CD8-positive, alpha-beta memory T cell (primary cell): ENCODE measurements at regions not wholly inside any gene's neighbourhood (a gene's known extent, or its start where the extent isn't known, plus 50 kb on each side); places are given as distances from the start of the nearest gene placed in this dataset.
A peak's percentile ranks its signal among the peaks of the same experiment; 100 is the strongest.

Experiments
- CTCF ChIA-PET: fragments of 350-600 bp; sonication (Branson Sonifier 250); formaldehyde crosslinking; loops from one replicate; lab custom pipeline; 2021; ENCODE audit warnings: antibody characterized with exemption; lab: Charles Lee
- POLR2A ChIA-PET: fragments of 350-600 bp; sonication (Branson Sonifier 250); formaldehyde crosslinking; loops from one replicate; lab custom pipeline; 2021; ENCODE audit warnings: antibody characterized with exemption; lab: Charles Lee
- DNase-seq, 5 donors: peaks; one replicate each; pipeline versions ENCODE4 v3.0.0 to v3.0.0-alpha.2; 2020 to 2022; ENCODE audit warnings: mixed read lengths in 1 of 5
- H3K27ac ChIP-seq: one replicate; pipeline ENCODE4 v1.7.0; 2013; ENCODE audit warnings: low read depth, mild to moderate bottlenecking, low read length, moderate library complexity
- H3K27me3 ChIP-seq: 2 replicates; pipeline ENCODE4 v1.7.0; 2013; ENCODE audit warnings: low read length, mild to moderate bottlenecking; ENCODE audit not compliant: insufficient read depth, poor library complexity, severe bottlenecking
- H3K36me3 ChIP-seq: 2 replicates; pipeline ENCODE4 v1.7.0; 2013; ENCODE audit warnings: mild to moderate bottlenecking, low read length, moderate library complexity; ENCODE audit not compliant: insufficient read depth
- H3K4me1 ChIP-seq: 2 replicates; pipeline ENCODE4 v1.7.0; 2013; ENCODE audit warnings: mild to moderate bottlenecking, low read length, moderate library complexity; ENCODE audit not compliant: insufficient read depth
- H3K4me3 ChIP-seq: 2 replicates; pipeline ENCODE4 v1.7.0; 2013; ENCODE audit warnings: mild to moderate bottlenecking, low read length
- H3K9me3 ChIP-seq: 2 replicates; pipeline ENCODE4 v1.7.0; 2013; ENCODE audit warnings: mild to moderate bottlenecking, low read length
- H3K27ac Mint-ChIP-seq, 8 donors: one replicate each; pipeline ENCODE4 v1.8.0; 2020 to 2021; ENCODE audit warnings: mixed read lengths in 8 of 8, mild to moderate bottlenecking in 6 of 8, inconsistent platforms in 3 of 8, moderate library complexity in 3 of 8
- H3K27me3 Mint-ChIP-seq, 2 donors: one replicate each; pipeline ENCODE4 v1.8.0; 2020 to 2021; ENCODE audit warnings: mixed read lengths in 2 of 2, mild to moderate bottlenecking in 1 of 2, moderate library complexity in 1 of 2
- H3K36me3 Mint-ChIP-seq, 3 donors: one replicate each; pipeline ENCODE4 v1.8.0; 2020 to 2021; ENCODE audit warnings: mixed read lengths in 3 of 3, inconsistent platforms in 1 of 3, mild to moderate bottlenecking in 1 of 3
- H3K4me1 Mint-ChIP-seq, 3 donors: one replicate each; pipeline ENCODE4 v1.8.0; 2020 to 2021; ENCODE audit warnings: mixed read lengths in 3 of 3, inconsistent platforms in 1 of 3, mild to moderate bottlenecking in 1 of 3
- H3K4me3 Mint-ChIP-seq, 7 donors: one replicate each; pipeline ENCODE4 v1.8.0; 2020 to 2021; ENCODE audit warnings: mixed read lengths in 7 of 7, mild to moderate bottlenecking in 6 of 7, moderate library complexity in 4 of 7, inconsistent platforms in 2 of 7
- H3K9me3 Mint-ChIP-seq, 5 donors: one replicate each; pipeline ENCODE4 v1.8.0; 2020 to 2022; ENCODE audit warnings: mixed read lengths in 5 of 5, mild to moderate bottlenecking in 3 of 5, moderate library complexity in 2 of 5, inconsistent platforms in 1 of 5

DNA sequence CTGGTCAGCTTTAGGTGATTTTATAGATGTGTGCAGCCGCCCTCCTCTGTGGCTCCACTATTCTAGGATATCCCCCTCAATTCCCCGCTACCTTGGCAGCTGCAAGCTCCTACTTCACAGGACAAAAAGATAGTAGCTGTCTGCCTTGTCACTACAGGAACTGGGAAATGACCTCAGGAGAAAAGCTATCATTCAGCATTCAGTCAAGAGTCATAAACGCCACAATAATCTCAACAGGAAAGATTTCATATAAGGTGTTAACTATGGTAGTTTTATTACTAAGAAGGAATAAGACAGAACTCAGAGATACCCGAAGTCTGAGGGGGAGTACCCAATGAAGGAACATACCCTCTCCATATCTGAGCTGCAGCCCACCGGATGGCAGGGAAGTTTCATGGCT is 63.9 kb downstream of the CRPPA start:
- Histone ChIP-seq H3K4me3 (no peak overlapping the region), H3K27ac (no peak overlapping the region), H3K9me3 (no peaks in the 10 kb centered on the region), H3K36me3 (no peaks in the 10 kb centered on the region), H3K4me1 (no peaks in the 10 kb centered on the region), H3K27me3 (no peaks in the 10 kb centered on the region)
- CTCF ChIA-PET, result interaction anchor here (0.7 to 1.2 kb wide), 2 partner anchors 19 to 221 kb away, joined by 3 read pairs; no protein-coding TSS in a partner anchor
- H3K4me1 Mint-ChIP-seq, result peaks cover 0 to 3% (median 3%) of the 10 kb centered on the region in 3 donors
- H3K36me3 Mint-ChIP-seq, result no peaks in the 10 kb centered on the region
- no peaks in the 10 kb centered on the region for H3K9me3 Mint-ChIP-seq
- DNase-seq, result no peak
- H3K27me3 Mint-ChIP-seq, result no peaks in the 10 kb centered on the region
- POLR2A ChIA-PET, result no interaction called here
- peak overlapping the region in 1 of 7 donors; percentile 38 for H3K4me3 Mint-ChIP-seq
- H3K27ac Mint-ChIP-seq, result no peak overlapping the region

DNA sequence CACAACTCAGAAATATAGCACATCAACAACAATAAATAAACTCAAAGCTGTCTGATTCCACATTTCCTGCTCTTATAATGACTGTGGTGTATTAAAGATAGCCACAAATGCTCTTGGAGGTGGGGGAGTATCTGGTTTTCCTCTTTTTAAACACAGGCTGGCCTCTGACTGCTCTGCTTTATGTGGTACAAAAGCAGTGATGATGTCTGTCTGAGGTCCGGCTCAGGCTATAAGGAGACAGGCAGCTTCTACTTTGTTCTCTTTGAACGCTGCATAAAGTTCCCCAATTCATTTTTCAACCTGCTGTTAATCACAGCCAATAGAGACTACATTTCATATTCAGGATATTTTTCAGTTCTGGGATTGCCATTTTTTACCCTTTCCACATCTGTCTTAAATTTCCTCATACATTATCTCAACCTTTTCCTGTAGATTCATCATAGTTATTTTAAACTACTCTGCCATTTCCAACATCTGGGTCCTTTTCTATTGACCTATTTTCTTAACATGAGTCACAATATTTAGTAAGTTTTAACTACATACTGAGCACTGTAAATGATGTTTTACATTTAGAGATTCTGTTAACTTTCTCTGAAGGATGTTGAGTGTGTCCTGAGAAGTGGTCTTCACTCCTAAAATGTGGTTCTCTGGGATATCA is 64.9 kb downstream of the CRPPA start:
- DNase-seq, result no peak
- Histone ChIP-seq H3K27ac (no peak overlapping the region), H3K36me3 (no peaks in the 10 kb centered on the region), H3K9me3 (no peaks in the 10 kb centered on the region), H3K27me3 (no peaks in the 10 kb centered on the region), H3K4me1 (no peaks in the 10 kb centered on the region), H3K4me3 (no peak overlapping the region)
- H3K27me3 Mint-ChIP-seq, result no peaks in the 10 kb centered on the region
- peaks cover 0 to 2% (median 0%) of the 10 kb centered on the region in 5 donors for H3K9me3 Mint-ChIP-seq
- no peak overlapping the region for H3K4me3 Mint-ChIP-seq
- H3K36me3 Mint-ChIP-seq, result peaks cover 0 to 3% (median 0%) of the 10 kb centered on the region in 3 donors
- peak overlapping the region in 1 of 8 donors; percentile 58 for H3K27ac Mint-ChIP-seq
- POLR2A ChIA-PET, result no interaction called here
- H3K4me1 Mint-ChIP-seq, result peaks cover 0 to 3% (median 3%) of the 10 kb centered on the region in 3 donors
- CTCF ChIA-PET, result interaction anchor here (1.2 kb wide), 1 partner anchor 20 kb away, joined by 3 read pairs; no protein-coding TSS in a partner anchor

DNA sequence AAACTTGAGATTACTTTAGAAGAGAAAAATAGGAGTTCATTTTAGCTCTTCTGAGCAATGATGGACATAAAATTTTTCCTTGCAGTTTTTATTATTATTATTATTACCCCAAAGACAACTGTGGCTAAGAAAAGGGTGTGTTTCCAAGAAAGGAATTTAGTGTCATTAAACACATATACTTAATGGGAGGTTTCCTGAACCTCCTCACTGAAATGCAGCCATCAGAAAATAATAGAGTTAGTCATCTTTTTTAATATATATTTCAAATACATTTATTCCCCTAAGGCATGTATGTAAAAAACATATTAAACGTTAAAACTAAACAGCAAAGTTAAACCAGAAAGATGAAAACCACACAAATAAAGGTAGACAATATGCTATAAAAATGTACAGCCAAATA is 66.8 kb downstream of the CRPPA start:
- Histone ChIP-seq H3K9me3 (no peaks in the 10 kb centered on the region), H3K27me3 (no peaks in the 10 kb centered on the region), H3K27ac (no peak overlapping the region), H3K36me3 (no peaks in the 10 kb centered on the region), H3K4me1 (no peaks in the 10 kb centered on the region), H3K4me3 (no peak overlapping the region)
- Mint-ChIP-seq H3K4me1 (peaks cover 0 to 3% (median 3%) of the 10 kb centered on the region in 3 donors), H3K27me3 (no peaks in the 10 kb centered on the region), H3K9me3 (peaks cover 4 to 14% (median 9%) of the 10 kb centered on the region in 5 donors), H3K27ac (no peak overlapping the region), H3K4me3 (no peak overlapping the region), H3K36me3 (peaks cover 0 to 10% (median 3%) of the 10 kb centered on the region in 3 donors)
- ChIA-PET CTCF (no interaction called here), POLR2A (no interaction called here)
- no peak for DNase-seq

DNA sequence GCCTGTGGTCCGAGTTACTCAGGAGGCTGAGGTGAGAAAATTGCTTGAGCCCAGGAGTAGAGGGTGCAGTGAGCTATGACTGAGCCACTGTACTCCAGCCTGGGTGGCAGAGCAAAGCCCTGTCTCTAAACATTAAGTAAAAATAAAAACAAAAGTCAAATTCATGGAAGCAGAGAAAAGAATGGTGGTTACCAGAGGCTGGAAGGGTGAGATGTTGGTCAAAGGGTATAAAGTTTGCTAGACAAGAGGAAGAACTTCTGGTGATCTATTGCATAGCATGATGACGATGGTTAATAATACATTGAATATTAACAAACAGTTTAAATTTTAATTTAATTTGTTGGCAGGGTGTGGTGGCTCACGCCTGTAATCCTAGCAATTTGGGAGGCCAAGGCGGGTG is 68.1 kb downstream of the CRPPA start:
- H3K4me1 ChIP-seq, result no peaks in the 10 kb centered on the region
- no peak overlapping the region for H3K27ac ChIP-seq
- no peak overlapping the region for H3K27ac Mint-ChIP-seq
- POLR2A ChIA-PET, result no interaction called here
- no peaks in the 10 kb centered on the region for H3K36me3 ChIP-seq
- H3K27me3 ChIP-seq, result no peaks in the 10 kb centered on the region
- H3K9me3 ChIP-seq, result no peaks in the 10 kb centered on the region
- peaks cover 0 to 10% (median 5%) of the 10 kb centered on the region in 3 donors for H3K36me3 Mint-ChIP-seq
- no peak overlapping the region for H3K4me3 ChIP-seq
- CTCF ChIA-PET, result no interaction called here
- H3K9me3 Mint-ChIP-seq, result peaks cover 4 to 21% (median 15%) of the 10 kb centered on the region in 5 donors
- no peaks in the 10 kb centered on the region for H3K27me3 Mint-ChIP-seq
- peaks cover 0 to 3% (median 3%) of the 10 kb centered on the region in 3 donors for H3K4me1 Mint-ChIP-seq
- no peak overlapping the region for H3K4me3 Mint-ChIP-seq
- no peak for DNase-seq

DNA sequence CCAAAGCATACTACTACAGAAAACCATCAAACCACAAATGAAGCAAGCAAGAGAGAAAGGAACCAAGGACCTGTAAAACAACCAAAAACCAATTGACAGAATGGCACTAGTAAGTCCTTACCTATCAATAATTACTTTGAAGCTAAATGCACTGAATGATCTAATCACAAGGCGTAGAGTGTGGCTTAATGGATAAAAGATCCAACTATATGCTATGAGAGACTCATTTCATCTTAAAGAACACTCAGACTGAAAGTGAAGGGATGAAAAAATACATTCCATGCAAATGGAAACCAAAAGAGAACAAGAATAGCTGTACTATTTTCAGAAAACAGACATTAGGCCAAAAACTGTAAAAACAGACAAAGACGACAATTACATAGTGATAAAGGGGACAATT is 70.7 kb downstream of the CRPPA start:
- CTCF ChIA-PET, result no interaction called here
- Mint-ChIP-seq H3K9me3 (peaks cover 4 to 22% (median 15%) of the 10 kb centered on the region in 5 donors), H3K36me3 (peaks cover 0 to 10% (median 5%) of the 10 kb centered on the region in 3 donors), H3K4me1 (peaks cover 15 to 19% (median 19%) of the 10 kb centered on the region in 3 donors), H3K27ac (no peak overlapping the region), H3K27me3 (no peaks in the 10 kb centered on the region), H3K4me3 (no peak overlapping the region)
- H3K4me3 ChIP-seq, result no peak overlapping the region
- no peak overlapping the region for H3K27ac ChIP-seq
- peaks cover 13% of the 10 kb centered on the region for H3K4me1 ChIP-seq
- no peaks in the 10 kb centered on the region for H3K9me3 ChIP-seq
- no peak for DNase-seq
- no peaks in the 10 kb centered on the region for H3K36me3 ChIP-seq
- no peaks in the 10 kb centered on the region for H3K27me3 ChIP-seq
- POLR2A ChIA-PET, result no interaction called here

DNA sequence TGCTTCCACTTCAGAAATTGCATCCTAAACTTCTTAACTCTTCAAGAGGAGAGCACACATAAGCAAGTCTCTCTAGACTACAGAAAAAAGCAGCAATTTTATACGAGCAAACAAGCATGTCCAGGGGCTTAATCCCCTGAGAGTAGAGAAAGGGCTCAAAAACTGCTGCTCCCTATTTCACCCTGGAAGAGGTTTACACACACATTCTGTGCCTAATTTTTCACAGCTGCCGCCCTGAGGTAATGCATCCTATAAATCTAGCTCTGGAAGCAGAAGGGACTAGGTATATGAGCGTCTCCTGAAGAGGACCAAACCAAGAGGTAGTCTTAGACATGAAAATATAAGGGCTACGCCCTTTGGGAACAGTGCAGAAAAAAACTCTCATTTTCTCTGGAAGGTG is 73.1 kb downstream of the CRPPA start:
- Histone ChIP-seq H3K36me3 (no peaks in the 10 kb centered on the region), H3K4me1 (peaks cover 17% of the 10 kb centered on the region), H3K9me3 (no peaks in the 10 kb centered on the region), H3K4me3 (no peak overlapping the region), H3K27ac (no peak overlapping the region), H3K27me3 (no peaks in the 10 kb centered on the region)
- POLR2A ChIA-PET, result no interaction called here
- no peak overlapping the region for H3K27ac Mint-ChIP-seq
- H3K9me3 Mint-ChIP-seq, result peaks cover 9 to 32% (median 26%) of the 10 kb centered on the region in 5 donors
- no peaks in the 10 kb centered on the region for H3K27me3 Mint-ChIP-seq
- H3K4me3 Mint-ChIP-seq, result no peak overlapping the region
- DNase-seq, result no peak
- peaks cover 2 to 10% (median 5%) of the 10 kb centered on the region in 3 donors for H3K36me3 Mint-ChIP-seq
- CTCF ChIA-PET, result interaction anchor here (0.8 kb wide), 1 partner anchor 11 kb away, joined by 3 read pairs; no protein-coding TSS in a partner anchor
- H3K4me1 Mint-ChIP-seq, result peaks cover 15 to 22% (median 19%) of the 10 kb centered on the region in 3 donors

DNA sequence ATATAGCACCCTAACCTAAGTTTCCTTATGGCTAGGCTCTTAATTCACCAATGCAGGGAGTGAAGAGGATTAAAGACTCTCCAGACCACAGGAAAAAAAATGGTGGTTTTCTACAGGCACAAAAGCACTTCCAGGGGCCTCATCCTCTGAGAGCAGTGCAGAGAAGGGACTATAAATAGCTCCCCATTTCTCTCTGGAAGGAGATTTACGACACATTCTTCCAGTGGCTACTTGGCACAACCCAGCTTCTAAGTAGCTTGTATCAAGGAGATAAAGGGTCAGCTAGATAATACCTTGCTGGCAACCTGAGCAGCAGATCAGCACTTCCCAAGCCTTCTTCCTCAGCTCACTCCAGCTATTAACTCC is 73.5 kb downstream of the CRPPA start:
- ChIA-PET CTCF (interaction anchor here (0.8 kb wide), 1 partner anchor 12 kb away, joined by 3 read pairs; no protein-coding TSS in a partner anchor), POLR2A (no interaction called here)
- no peaks in the 10 kb centered on the region for H3K27me3 ChIP-seq
- H3K36me3 Mint-ChIP-seq, result peaks cover 2 to 10% (median 5%) of the 10 kb centered on the region in 3 donors
- no peaks in the 10 kb centered on the region for H3K9me3 ChIP-seq
- peaks cover 9 to 32% (median 26%) of the 10 kb centered on the region in 5 donors for H3K9me3 Mint-ChIP-seq
- no peaks in the 10 kb centered on the region for H3K27me3 Mint-ChIP-seq
- no peak for DNase-seq
- peaks cover 16 to 24% (median 19%) of the 10 kb centered on the region in 3 donors for H3K4me1 Mint-ChIP-seq
- H3K27ac Mint-ChIP-seq, result no peak overlapping the region
- no peak overlapping the region for H3K4me3 Mint-ChIP-seq
- no peak overlapping the region for H3K27ac ChIP-seq
- no peak overlapping the region for H3K4me3 ChIP-seq
- H3K36me3 ChIP-seq, result no peaks in the 10 kb centered on the region
- peaks cover 17% of the 10 kb centered on the region for H3K4me1 ChIP-seq

DNA sequence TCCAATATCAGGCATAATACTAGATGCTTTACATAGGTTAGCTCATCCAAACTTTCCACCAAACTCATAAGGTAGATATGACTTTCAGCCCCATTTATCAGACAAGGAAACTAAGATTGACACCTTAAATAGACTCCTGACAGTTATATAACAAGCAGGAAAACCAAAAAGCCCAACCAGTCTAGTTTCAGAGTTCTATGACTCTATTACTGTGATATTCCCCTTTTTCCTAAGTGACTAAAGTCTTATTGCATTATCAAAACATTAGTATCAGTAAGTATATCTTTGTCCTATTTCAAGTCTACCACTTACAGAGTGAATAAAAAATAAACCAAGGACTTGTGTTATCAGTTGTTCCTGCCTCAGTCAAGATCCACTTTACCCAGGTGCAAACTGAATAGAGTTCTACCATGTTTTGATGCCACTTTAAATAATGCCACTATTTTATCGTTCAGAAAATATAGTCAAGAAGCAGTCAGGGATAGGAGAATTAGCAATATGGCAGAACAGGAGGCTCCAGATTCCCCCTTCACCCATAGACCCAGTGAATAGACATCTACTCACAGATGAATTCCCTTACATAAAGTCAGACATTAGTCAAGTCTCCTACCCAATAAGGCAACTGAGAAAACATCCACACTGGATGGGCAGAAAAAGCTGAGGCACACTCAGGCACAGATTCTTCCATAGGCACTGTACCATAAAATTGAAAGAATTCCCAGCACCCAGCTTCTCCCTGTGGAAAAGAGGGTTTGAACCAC is 74.1 kb downstream of the CRPPA start:
- DNase-seq, result no peak
- Mint-ChIP-seq H3K4me1 (peaks cover 16 to 24% (median 19%) of the 10 kb centered on the region in 3 donors), H3K27ac (no peak overlapping the region), H3K9me3 (peaks cover 9 to 32% (median 26%) of the 10 kb centered on the region in 5 donors), H3K27me3 (no peaks in the 10 kb centered on the region), H3K36me3 (peaks cover 2 to 10% (median 5%) of the 10 kb centered on the region in 3 donors), H3K4me3 (peak overlapping the region in 2 of 7 donors; percentile 2 to 34)
- Histone ChIP-seq H3K4me1 (peaks cover 17% of the 10 kb centered on the region), H3K27ac (no peak overlapping the region), H3K9me3 (no peaks in the 10 kb centered on the region), H3K27me3 (no peaks in the 10 kb centered on the region), H3K36me3 (no peaks in the 10 kb centered on the region), H3K4me3 (no peak overlapping the region)
- ChIA-PET POLR2A (interaction anchor here (1.0 kb wide), 1 partner anchor 73 kb away, joined by 5 read pairs; no protein-coding TSS in a partner anchor), CTCF (interaction anchor here (0.8 kb wide), 1 partner anchor 12 kb away, joined by 3 read pairs; no protein-coding TSS in a partner anchor)
